ENCODE measurements at regions not wholly inside any gene's neighbourhood (a gene's known extent, or its start where the extent isn't known, plus 50 kb on each side); places are given as distances from the start of the nearest gene placed in this dataset.

DNA sequence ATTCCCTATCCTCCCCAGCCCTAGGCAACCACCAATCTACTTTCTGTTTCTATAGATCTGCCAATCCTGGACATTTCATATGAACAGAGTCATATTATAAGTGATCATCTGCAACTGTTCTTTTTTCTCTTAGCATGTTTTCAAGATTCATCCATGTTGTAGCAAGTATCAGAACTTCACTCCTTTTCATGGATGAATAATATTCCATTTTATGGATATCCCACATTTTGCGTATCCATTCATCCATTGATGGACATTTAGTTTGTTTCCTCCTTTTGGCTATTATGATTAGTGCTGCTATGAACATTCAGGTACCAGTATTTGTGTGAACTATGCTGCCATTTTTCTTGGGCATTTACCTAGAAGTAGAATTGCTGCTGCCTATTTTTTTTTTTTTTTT is 51.3 kb upstream of the HAND1 start:
- no peak overlapping the region for H2AFZ ChIP-seq (ENCODE audit: low read length)
- no peaks in the 10 kb centered on the region for H3K9me3 ChIP-seq (ENCODE audit: insufficient read depth in 2 of 2, low read depth in 1 of 2, low read length in 1 of 2)
- POLR2A ChIA-PET (ENCODE audit: partially characterized antibody): interaction anchor here (1.3 kb wide), 1 partner anchor 8 kb away, joined by 4 read pairs; no protein-coding TSS in a partner anchor
- no peak overlapping the region for H3K14ac ChIP-seq (ENCODE audit: insufficient read length)
- no peak overlapping the region for H3K4me3 ChIP-seq (ENCODE audit: extremely low read depth in 1 of 4, insufficient read depth in 2 of 4, low read depth in 3 of 4, low read length in 4 of 4)
- H3K23me2 ChIP-seq (ENCODE audit: low read depth, low read length): no peaks in the 10 kb centered on the region
- H2BK120ac ChIP-seq (replicated peaks; ENCODE audit: low read depth, low read length): no peak overlapping the region
- H4K5ac ChIP-seq (ENCODE audit: insufficient read length, low read depth, low read length): no peak overlapping the region
- no peak overlapping the region for H3K56ac ChIP-seq (replicated peaks; ENCODE audit: insufficient read length, low read depth, low read length)
- no peak for FAIRE-seq
- TF ChIP-seq KDM1A (IDR thresholded peaks at IDR 0.05; ENCODE audit: borderline replicate concordance, low read length): no peak
- TF ChIP-seq EZH2 (IDR thresholded peaks at IDR 0.05; ENCODE audit: low read depth, low read length, severe bottlenecking): no peak
- no peak for TF ChIP-seq BRCA1 (IDR thresholded peaks at IDR 0.05; ENCODE audit: low read depth, low read length)
- no peak for TF ChIP-seq GTF2F1 (IDR thresholded peaks at IDR 0.05; ENCODE audit: borderline replicate concordance, low read depth, low read length)
- TF ChIP-seq PHF8 (conservative IDR thresholded peaks at IDR 0.05; ENCODE audit: low read depth, low read length): no peak
- no peak for TF ChIP-seq CHD2 (IDR thresholded peaks at IDR 0.05; ENCODE audit: low read length)
- TF ChIP-seq CEBPB (IDR thresholded peaks at IDR 0.05; ENCODE audit: low read depth, low read length): no peak
- TF ChIP-seq, protein P1, sequence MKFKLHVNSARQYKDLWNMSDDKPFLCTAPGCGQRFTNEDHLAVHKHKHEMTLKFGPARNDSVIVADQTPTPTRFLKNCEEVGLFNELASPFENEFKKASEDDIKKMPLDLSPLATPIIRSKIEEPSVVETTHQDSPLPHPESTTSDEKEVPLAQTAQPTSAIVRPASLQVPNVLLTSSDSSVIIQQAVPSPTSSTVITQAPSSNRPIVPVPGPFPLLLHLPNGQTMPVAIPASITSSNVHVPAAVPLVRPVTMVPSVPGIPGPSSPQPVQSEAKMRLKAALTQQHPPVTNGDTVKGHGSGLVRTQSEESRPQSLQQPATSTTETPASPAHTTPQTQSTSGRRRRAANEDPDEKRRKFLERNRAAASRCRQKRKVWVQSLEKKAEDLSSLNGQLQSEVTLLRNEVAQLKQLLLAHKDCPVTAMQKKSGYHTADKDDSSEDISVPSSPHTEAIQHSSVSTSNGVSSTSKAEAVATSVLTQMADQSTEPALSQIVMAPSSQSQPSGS (IDR thresholded peaks at IDR 0.05; ENCODE audit: low read length): no peak
- TF ChIP-seq RXRA (IDR thresholded peaks at IDR 0.05; ENCODE audit: insufficient read depth, low read depth, low read length): no peak
- TF ChIP-seq SUZ12 (IDR thresholded peaks at IDR 0.05; ENCODE audit: low read length): no peak
- no peak overlapping the region for H2BK12ac ChIP-seq (ENCODE audit: low read depth, low read length)
- no peak overlapping the region for H3K18ac ChIP-seq (ENCODE audit: extremely low read depth, low read length)
- no peak overlapping the region for H3K23ac ChIP-seq (ENCODE audit: insufficient read length)
- no peaks in the 10 kb centered on the region for H3K79me2 ChIP-seq (ENCODE audit: control insufficient read depth in 1 of 2, insufficient read depth in 2 of 2, low read length in 2 of 2)
- H4K20me1 ChIP-seq (replicated peaks in 1 of 2; ENCODE audit: control insufficient read depth in 1 of 2, insufficient read depth in 2 of 2, low read length in 2 of 2): no peaks in the 10 kb centered on the region
- no peak overlapping the region for H4K8ac ChIP-seq (ENCODE audit: extremely low read depth, insufficient read depth, low read length)
- no peaks in the 10 kb centered on the region for H3K36me3 ChIP-seq (ENCODE audit: control insufficient read depth in 2 of 4, insufficient read depth in 4 of 4, low read length in 3 of 4)
- H4K91ac ChIP-seq (replicated peaks; ENCODE audit: insufficient read length, low read length): no peak overlapping the region
- no peaks in the 10 kb centered on the region for H3K4me1 ChIP-seq (replicated peaks in 1 of 4; ENCODE audit: control insufficient read depth in 3 of 4, insufficient read depth in 4 of 4, low read length in 3 of 4)
- DNase-seq (ENCODE audit: low read depth in 1 of 2, low spot score in 2 of 2): no peak
- H3K4me2 ChIP-seq (ENCODE audit: insufficient read depth in 1 of 2, low read depth in 2 of 2, low read length in 2 of 2): no peak overlapping the region
- CTCF ChIA-PET (ENCODE audit: partially characterized antibody): interaction anchor here (0.6 to 2.2 kb wide), 3 partner anchors 9 to 26 kb away, joined by 3 to 8 read pairs (median 6); no protein-coding TSS in a partner anchor
- H2AK5ac ChIP-seq (ENCODE audit: low read depth, low read length): no peak overlapping the region
- H3K27me3 ChIP-seq (replicated peaks in 1 of 4; ENCODE audit: control insufficient read depth in 3 of 4, extremely low read depth in 1 of 4, insufficient read depth in 3 of 4, low read length in 3 of 4): no peaks in the 10 kb centered on the region; a peak in 1 of 7 replicates
- 88% methylated on average over 1 of the region's 1 CpG; no CpG with 5 or more reads in 1 of the 2 experiments for WGBS, 2 experiments (ENCODE audit: extremely low coverage in 1 of 2, insufficient coverage in 1 of 2, insufficient read length in 1 of 2, insufficient replicate concordance in 2 of 2, low coverage in 1 of 2, low lambda C conversion rate in 2 of 2, missing lambda C conversion rate in 1 of 2)
- no peak overlapping the region for H2BK20ac ChIP-seq (ENCODE audit: low read length)
- no peaks in the 10 kb centered on the region for H3K79me1 ChIP-seq (ENCODE audit: low read depth, low read length)
- H3K27ac ChIP-seq (ENCODE audit: low read depth, low read length): no peak overlapping the region
- no peak overlapping the region for H2BK15ac ChIP-seq (ENCODE audit: low read length)
- no peak overlapping the region for H3K9ac ChIP-seq (replicated peaks in 1 of 4; ENCODE audit: extremely low read depth in 1 of 4, low read depth in 3 of 4, low read length in 3 of 4)
- H3K4ac ChIP-seq (replicated peaks; ENCODE audit: insufficient read length, low read depth, low read length): no peak overlapping the region
- H2BK5ac ChIP-seq (ENCODE audit: low read depth, low read length): no peak overlapping the region
